ENCODE measurements at regions not wholly inside any gene's neighbourhood (a gene's known extent, or its start where the extent isn't known, plus 50 kb on each side); places are given as distances from the start of the nearest gene placed in this dataset.

DNA sequence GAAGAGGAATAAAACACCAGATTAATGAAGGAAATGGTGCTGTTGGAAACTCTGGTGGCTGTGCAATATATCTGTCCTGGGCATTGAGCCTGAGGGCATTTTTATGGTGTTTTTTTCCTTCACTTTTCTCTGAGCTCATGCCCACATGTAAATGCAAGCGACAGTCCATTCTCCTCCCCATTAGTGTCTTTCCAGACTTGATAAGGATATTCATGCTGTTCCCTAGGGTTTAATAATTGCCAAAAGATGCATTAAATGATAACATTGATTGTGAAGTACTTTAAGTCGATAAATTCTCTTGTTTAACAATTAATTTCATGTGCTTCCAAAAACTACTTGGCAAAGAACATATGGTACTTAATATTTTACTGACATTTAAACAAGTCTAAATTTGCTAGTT is 384.7 kb downstream of the MDFIC start:
- no peaks in the 10 kb centered on the region for H3K4me1 ChIP-seq (ENCODE audit: insufficient read depth, poor library complexity, severe bottlenecking)
- no peaks in the 10 kb centered on the region for H3K27me3 ChIP-seq (ENCODE audit: insufficient read depth, poor library complexity, severe bottlenecking)
- H3K27ac ChIP-seq (ENCODE audit: poor library complexity, severe bottlenecking): no peak overlapping the region
- ATAC-seq (ENCODE audit: low read depth): no peak
- no peak for DNase-seq (ENCODE audit: low spot score)
- H3K36me3 ChIP-seq (ENCODE audit: low read depth): no peaks in the 10 kb centered on the region
- H3K4me3 ChIP-seq (ENCODE audit: severe bottlenecking): no peak overlapping the region
- TF ChIP-seq CTCF (IDR thresholded peaks at IDR 0.05; ENCODE audit: poor library complexity, severe bottlenecking): no peak
- H3K9me3 ChIP-seq (ENCODE audit: severe bottlenecking): no peaks in the 10 kb centered on the region

DNA sequence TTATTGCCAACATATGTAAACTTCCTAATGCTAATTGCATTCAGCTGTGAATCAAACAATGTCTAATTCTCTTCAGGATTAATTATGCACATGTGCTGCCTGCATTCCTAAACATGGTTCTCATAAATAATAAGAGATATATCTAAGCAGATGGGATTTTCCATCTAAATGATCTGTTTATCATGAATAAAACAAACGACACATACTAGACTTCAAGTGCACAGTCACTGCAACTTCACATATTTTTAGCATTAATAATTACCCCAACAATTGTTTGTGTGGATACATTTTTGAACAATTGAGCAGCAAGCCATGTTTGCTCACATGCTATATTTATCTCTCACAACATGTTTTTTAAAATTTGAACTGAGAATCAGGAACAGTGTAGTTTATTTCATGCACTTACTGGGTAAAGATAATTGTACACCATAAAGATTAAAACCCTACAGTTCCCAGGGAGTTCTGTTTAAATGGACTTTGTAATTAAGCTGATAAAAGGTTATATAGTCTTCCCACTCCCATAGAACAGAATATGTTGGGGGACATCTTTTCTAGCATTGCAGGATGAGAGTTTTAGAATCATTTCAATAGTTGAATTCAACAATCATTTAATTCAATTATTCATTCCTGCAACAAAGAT is 378.5 kb downstream of the MDFIC start:
- no peak overlapping the region for H3K27ac ChIP-seq (ENCODE audit: poor library complexity, severe bottlenecking)
- no peak overlapping the region for H3K4me3 ChIP-seq (ENCODE audit: severe bottlenecking)
- H3K27me3 ChIP-seq (ENCODE audit: insufficient read depth, poor library complexity, severe bottlenecking): no peaks in the 10 kb centered on the region
- DNase-seq (ENCODE audit: low spot score) (no peak), ATAC-seq (ENCODE audit: low read depth) (no peak)
- H3K36me3 ChIP-seq (ENCODE audit: low read depth): no peaks in the 10 kb centered on the region
- no peaks in the 10 kb centered on the region for H3K4me1 ChIP-seq (ENCODE audit: insufficient read depth, poor library complexity, severe bottlenecking)
- TF ChIP-seq CTCF (IDR thresholded peaks at IDR 0.05; ENCODE audit: poor library complexity, severe bottlenecking): no peak
- H3K9me3 ChIP-seq (ENCODE audit: severe bottlenecking): no peaks in the 10 kb centered on the region

- DNase-seq (ENCODE audit: low spot score): no peak
- ATAC-seq (ENCODE audit: low read depth): no peak
- no peak for TF ChIP-seq CTCF (IDR thresholded peaks at IDR 0.05; ENCODE audit: poor library complexity, severe bottlenecking)
- Histone ChIP-seq H3K9me3 (ENCODE audit: severe bottlenecking) (no peaks in the 10 kb centered on the region), H3K4me3 (ENCODE audit: severe bottlenecking) (no peak overlapping the region), H3K27ac (ENCODE audit: poor library complexity, severe bottlenecking) (no peak overlapping the region), H3K36me3 (ENCODE audit: low read depth) (no peaks in the 10 kb centered on the region), H3K27me3 (ENCODE audit: insufficient read depth, poor library complexity, severe bottlenecking) (no peaks in the 10 kb centered on the region), H3K4me1 (ENCODE audit: insufficient read depth, poor library complexity, severe bottlenecking) (no peaks in the 10 kb centered on the region)
These were observed 377.6 kb downstream of the MDFIC start for GRCh38 chr7:115299397-115300037.

- TF ChIP-seq CTCF (IDR thresholded peaks at IDR 0.05; ENCODE audit: poor library complexity, severe bottlenecking): no peak
- Histone ChIP-seq H3K9me3 (ENCODE audit: severe bottlenecking) (no peaks in the 10 kb centered on the region), H3K4me1 (ENCODE audit: insufficient read depth, poor library complexity, severe bottlenecking) (peaks cover 6% of the 10 kb centered on the region), H3K27me3 (ENCODE audit: insufficient read depth, poor library complexity, severe bottlenecking) (no peaks in the 10 kb centered on the region), H3K4me3 (ENCODE audit: severe bottlenecking) (no peak overlapping the region), H3K27ac (ENCODE audit: poor library complexity, severe bottlenecking) (no peak overlapping the region), H3K36me3 (ENCODE audit: low read depth) (no peaks in the 10 kb centered on the region)
- peak; percentile 84 for ATAC-seq (ENCODE audit: low read depth)
- DNase-seq (ENCODE audit: low spot score): no peak
These were observed 375.8 kb downstream of the MDFIC start for GRCh38 chr7:115297656-115298055.

DNA sequence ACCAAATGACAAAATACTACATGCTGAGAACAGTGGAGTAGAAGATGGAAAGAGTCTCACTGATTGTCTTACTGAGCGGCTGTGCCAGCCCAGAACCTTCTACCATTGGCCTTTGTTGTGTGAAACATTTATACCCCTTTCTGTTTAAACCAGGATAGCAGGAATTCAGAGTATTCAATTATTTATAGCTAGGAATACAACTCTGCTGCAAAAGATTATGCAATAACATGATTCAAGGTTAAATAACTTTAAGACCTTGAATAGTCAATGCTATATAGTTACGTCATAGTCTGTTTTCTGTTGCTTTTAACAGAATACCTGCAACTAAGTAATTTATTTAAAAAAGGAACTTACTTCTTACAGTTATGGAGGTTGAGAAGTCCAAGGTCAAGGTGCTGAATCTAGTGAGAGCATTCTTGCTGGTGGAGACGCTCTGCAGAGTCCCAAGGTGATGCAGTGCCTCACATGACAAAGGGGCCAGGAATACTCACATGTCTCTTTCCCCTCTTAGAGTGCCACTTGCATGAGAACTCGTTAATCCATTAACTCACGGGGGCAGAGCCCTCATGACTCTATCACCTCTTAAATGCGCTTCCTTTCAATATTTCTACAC is 371.8 kb downstream of the MDFIC start:
- no peak for TF ChIP-seq CTCF (IDR thresholded peaks at IDR 0.05; ENCODE audit: poor library complexity, severe bottlenecking)
- ATAC-seq (ENCODE audit: low read depth) (peak; percentile 31; the same call in 1 of the 3 replicates), DNase-seq (ENCODE audit: low spot score) (no peak)
- no peaks in the 10 kb centered on the region for H3K27me3 ChIP-seq (ENCODE audit: insufficient read depth, poor library complexity, severe bottlenecking)
- H3K4me3 ChIP-seq (ENCODE audit: severe bottlenecking): no peak overlapping the region
- no peak overlapping the region for H3K27ac ChIP-seq (ENCODE audit: poor library complexity, severe bottlenecking)
- no peaks in the 10 kb centered on the region for H3K36me3 ChIP-seq (ENCODE audit: low read depth)
- peaks cover 6% of the 10 kb centered on the region for H3K4me1 ChIP-seq (ENCODE audit: insufficient read depth, poor library complexity, severe bottlenecking)
- H3K9me3 ChIP-seq (ENCODE audit: severe bottlenecking): no peaks in the 10 kb centered on the region

All from RWPE2 (cell line).